T-cell (primary cell): ENCODE measurements at regions not wholly inside any gene's neighbourhood (a gene's known extent, or its start where the extent isn't known, plus 50 kb on each side); places are given as distances from the start of the nearest gene placed in this dataset.

Experiments used
- ATAC-seq, 4 experiments: fragments of 200-7000 bp in 3 of 4; fragments of 150-1000 bp in 1 of 4; cut with Tn5 transposase; replicated peaks in 1 of 4; 1 replicate in 3 of 4; 2 replicates in 1 of 4; pipeline ENCODE4 v1.10.0; 2021; ENCODE audit warnings: moderate library complexity in 3 of 4, mild to moderate bottlenecking in 2 of 4, moderate number of reproducible peaks in 1 of 4
- CTCF ChIA-PET, 2 donors: fragments of 300-600 bp; sonication (Branson Sonifier 250); formaldehyde crosslinking; loops; one replicate each; lab custom pipeline; 2022; ENCODE audit warnings: antibody characterized with exemption in 2 of 2; lab: Charles Lee
- POLR2A ChIA-PET, 2 donors: fragments of 300-600 bp; sonication (Branson Sonifier 250); formaldehyde crosslinking; loops; one replicate each; lab custom pipeline; 2022; ENCODE audit warnings: antibody characterized with exemption in 2 of 2; lab: Charles Lee
- DNase-seq, 35 experiments: peaks; one replicate each; pipeline versions ENCODE4 v3.0.0 to v3.0.0-alpha.2; 2013 to 2023
- H3K27ac ChIP-seq: one replicate; pipeline ENCODE4 v1.5.1; 2013; ENCODE audit warnings: low read length
- H3K27me3 ChIP-seq, 2 experiments: replicated peaks in 1 of 2; 1 replicate in 1 of 2; 2 replicates in 1 of 2; pipeline versions ENCODE4 v1.6.1 to v1.7.0; 2013; ENCODE audit warnings: low read length in 1 of 2, mixed read lengths in 1 of 2; ENCODE audit not compliant: control insufficient read depth in 2 of 2, insufficient read depth in 2 of 2; ENCODE audit errors: extremely low read depth in 1 of 2
- H3K36me3 ChIP-seq, 2 donors: 1 replicate in 1 of 2; 2 replicates in 1 of 2; pipeline versions ENCODE4 v1.6.1 to v1.7.0; 2013; ENCODE audit warnings: low read length in 1 of 2; ENCODE audit not compliant: control insufficient read depth in 2 of 2, insufficient read depth in 1 of 2; ENCODE audit errors: extremely low read depth in 1 of 2
- H3K4me1 ChIP-seq, 2 experiments: 1 replicate in 1 of 2; 2 replicates in 1 of 2; pipeline versions ENCODE4 v1.6.1 to v1.7.0; 2013; ENCODE audit warnings: low read length in 2 of 2, mixed read lengths in 1 of 2; ENCODE audit not compliant: insufficient read depth in 2 of 2, control insufficient read depth in 1 of 2; ENCODE audit errors: extremely low read depth in 1 of 2
- H3K4me3 ChIP-seq, 2 donors: 1 replicate in 1 of 2; 2 replicates in 1 of 2; pipeline versions ENCODE4 v1.5.1 to v1.7.0; 2013; ENCODE audit warnings: mild to moderate bottlenecking in 2 of 2, low read length in 1 of 2, moderate library complexity in 1 of 2; ENCODE audit not compliant: control insufficient read depth in 1 of 2; ENCODE audit errors: extremely low read depth in 1 of 2
- H3K9me3 ChIP-seq: 2 replicates; pipeline ENCODE4 v1.7.0; 2013
- H3K27ac Mint-ChIP-seq, 2 donors: one replicate each; pipeline ENCODE4 v1.8.0; 2020 to 2021; ENCODE audit warnings: mild to moderate bottlenecking in 2 of 2, mixed read lengths in 2 of 2
- H3K27me3 Mint-ChIP-seq, 2 donors: one replicate each; pipeline ENCODE4 v1.8.0; 2021 to 2022; ENCODE audit warnings: mixed read lengths in 2 of 2
- H3K36me3 Mint-ChIP-seq: one replicate; pipeline ENCODE4 v1.8.0; 2021; ENCODE audit warnings: mixed read lengths
- H3K4me1 Mint-ChIP-seq, 3 donors: one replicate each; pipeline ENCODE4 v1.8.0; 2020 to 2022; ENCODE audit warnings: mixed read lengths in 3 of 3, mild to moderate bottlenecking in 1 of 3
- H3K4me3 Mint-ChIP-seq, 3 donors: one replicate each; pipeline ENCODE4 v1.8.0; 2020 to 2022; ENCODE audit warnings: mild to moderate bottlenecking in 3 of 3, mixed read lengths in 3 of 3, moderate library complexity in 3 of 3
- H3K9me3 Mint-ChIP-seq, 3 donors: one replicate each; pipeline ENCODE4 v1.8.0; 2020 to 2022; ENCODE audit warnings: mixed read lengths in 3 of 3
- WGBS: methylation state at CpG from one replicate; pipeline ENCODE4 v1.1.5; 2013; ENCODE audit warnings: missing lambda C conversion rate; ENCODE audit not compliant: insufficient coverage; 5-methylcytosine and 5-hydroxymethylcytosine counted together

- Mint-ChIP-seq H3K4me1 (peaks cover 4 to 5% (median 4%) of the 10 kb centered on the region in 3 donors), H3K9me3 (no peaks in the 10 kb centered on the region), H3K36me3 (no peaks in the 10 kb centered on the region), H3K4me3 (no peak overlapping the region), H3K27ac (no peak overlapping the region), H3K27me3 (peaks cover 0 to 6% of the 10 kb centered on the region in 2 donors)
- ATAC-seq: no peak
- peaks cover 0 to 3% of the 10 kb centered on the region in 2 experiments for H3K27me3 ChIP-seq
- no peaks in the 10 kb centered on the region for H3K9me3 ChIP-seq
- peaks cover 0 to 7% of the 10 kb centered on the region in 2 experiments for H3K4me1 ChIP-seq
- no peak overlapping the region for H3K27ac ChIP-seq
- H3K4me3 ChIP-seq: no peak overlapping the region
- no peaks in the 10 kb centered on the region for H3K36me3 ChIP-seq
- WGBS: 93% methylated on average over 3 of the region's 7 CpGs
- POLR2A ChIA-PET: no interaction called here
- no peak for DNase-seq
- CTCF ChIA-PET: no interaction called here
These were observed 555.2 kb downstream of the OMA1 start for GRCh38 chr1:57991289-57991688.

DNA sequence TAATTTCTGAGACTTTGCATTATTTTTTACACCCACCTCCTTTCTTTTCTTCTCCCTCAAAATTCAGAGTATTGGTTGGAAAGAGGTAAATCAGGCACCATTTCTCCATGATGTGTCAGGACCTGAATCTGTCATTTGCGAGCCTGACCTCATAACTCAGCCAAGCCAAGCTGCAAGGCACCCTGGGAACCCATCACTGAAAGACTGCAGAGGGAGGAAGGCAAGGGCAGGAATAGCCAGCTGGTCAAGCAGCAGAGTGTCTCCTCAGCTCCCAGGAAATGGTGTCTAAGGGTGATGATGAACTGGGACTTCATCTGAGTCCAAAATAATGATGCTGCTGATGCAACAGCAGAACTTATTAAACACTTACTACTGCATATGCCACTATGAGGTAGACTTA, 556.6 kb downstream of the OMA1 start:
- peaks cover 0 to 14% of the 10 kb centered on the region in 2 experiments for H3K4me1 ChIP-seq
- no peak overlapping the region for H3K4me3 Mint-ChIP-seq
- H3K4me1 Mint-ChIP-seq: peaks cover 6 to 13% (median 8%) of the 10 kb centered on the region in 3 donors
- H3K9me3 ChIP-seq: no peaks in the 10 kb centered on the region
- peaks cover 0 to 4% of the 10 kb centered on the region in 2 donors for H3K27me3 Mint-ChIP-seq
- no peak overlapping the region for H3K27ac Mint-ChIP-seq
- no peak overlapping the region for H3K27ac ChIP-seq
- ATAC-seq (no peak), DNase-seq (no peak)
- POLR2A ChIA-PET: no interaction called here
- H3K27me3 ChIP-seq: peaks cover 0 to 3% of the 10 kb centered on the region in 2 experiments
- WGBS: 100% methylated on average over 1 of the region's 1 CpG
- H3K36me3 ChIP-seq: no peaks in the 10 kb centered on the region
- H3K4me3 ChIP-seq: no peak overlapping the region
- H3K36me3 Mint-ChIP-seq: no peaks in the 10 kb centered on the region
- CTCF ChIA-PET: no interaction called here
- H3K9me3 Mint-ChIP-seq: no peaks in the 10 kb centered on the region

DNA sequence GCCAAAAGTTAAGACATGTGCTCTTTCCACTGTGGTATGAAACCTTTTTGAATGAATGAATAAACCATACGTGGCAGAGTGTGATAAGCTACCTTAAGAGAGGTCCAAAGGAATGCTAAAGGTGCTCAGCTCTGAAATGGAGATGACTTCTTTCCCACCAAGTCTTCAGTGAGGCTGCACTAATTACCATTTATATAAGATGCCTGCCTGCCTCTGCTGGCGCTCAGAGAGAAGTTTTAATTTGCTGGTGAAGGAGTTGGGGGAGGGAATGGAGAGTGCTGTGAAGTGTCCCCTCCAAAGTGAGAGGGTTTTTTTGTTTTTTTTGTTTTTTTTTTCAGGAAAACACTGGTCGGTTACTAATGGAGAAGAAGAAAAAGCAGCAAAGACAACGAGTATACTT, 559.0 kb downstream of the OMA1 start:
- Histone ChIP-seq H3K4me1 (peaks cover 0 to 14% of the 10 kb centered on the region in 2 experiments), H3K9me3 (no peaks in the 10 kb centered on the region), H3K4me3 (no peak overlapping the region), H3K27ac (no peak overlapping the region), H3K36me3 (no peaks in the 10 kb centered on the region), H3K27me3 (peaks cover 0 to 3% of the 10 kb centered on the region in 2 experiments)
- POLR2A ChIA-PET: no interaction called here
- ATAC-seq (no peak), DNase-seq (no peak)
- Mint-ChIP-seq H3K4me3 (no peak overlapping the region), H3K4me1 (peaks cover 6 to 13% (median 8%) of the 10 kb centered on the region in 3 donors), H3K9me3 (peaks cover 0 to 4% (median 0%) of the 10 kb centered on the region in 3 donors), H3K27ac (no peak overlapping the region), H3K36me3 (no peaks in the 10 kb centered on the region), H3K27me3 (peaks cover 2 to 10% of the 10 kb centered on the region in 2 donors)
- 77% methylated on average over 2 of the region's 4 CpGs for WGBS
- CTCF ChIA-PET: no interaction called here

DNA sequence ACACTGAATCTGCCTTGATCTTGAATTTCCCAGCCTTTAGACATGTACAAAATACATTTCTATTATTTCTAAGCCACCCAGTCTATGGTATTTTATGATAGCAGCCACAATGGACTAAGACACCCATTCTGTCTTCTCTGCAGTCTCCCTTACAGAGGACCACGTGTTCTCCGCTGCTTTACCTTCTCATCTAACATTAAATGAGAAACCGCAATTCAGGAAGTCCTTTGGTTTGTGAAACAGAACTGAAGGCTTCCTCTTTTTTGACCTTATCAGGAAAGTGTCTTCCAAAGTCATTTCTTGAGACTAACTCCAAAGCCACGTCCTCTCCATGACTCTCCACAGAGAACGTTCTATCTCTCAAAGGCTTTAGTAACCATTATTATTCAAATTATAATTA, 560.1 kb downstream of the OMA1 start:
- no peaks in the 10 kb centered on the region for H3K9me3 ChIP-seq
- H3K4me3 Mint-ChIP-seq: no peak overlapping the region
- CTCF ChIA-PET: no interaction called here
- 12% methylated on average over 4 of the region's 5 CpGs for WGBS
- H3K36me3 Mint-ChIP-seq: no peaks in the 10 kb centered on the region
- DNase-seq (no peak), ATAC-seq (no peak)
- H3K4me1 ChIP-seq: peaks cover 0 to 14% of the 10 kb centered on the region in 2 experiments
- no peak overlapping the region for H3K27ac Mint-ChIP-seq
- peaks cover 0 to 4% (median 0%) of the 10 kb centered on the region in 3 donors for H3K9me3 Mint-ChIP-seq
- POLR2A ChIA-PET: no interaction called here
- no peak overlapping the region for H3K4me3 ChIP-seq
- peaks cover 2 to 11% of the 10 kb centered on the region in 2 donors for H3K27me3 Mint-ChIP-seq
- H3K27me3 ChIP-seq: peaks cover 0 to 4% of the 10 kb centered on the region in 2 experiments
- H3K4me1 Mint-ChIP-seq: peaks cover 6 to 13% (median 8%) of the 10 kb centered on the region in 3 donors
- no peak overlapping the region for H3K27ac ChIP-seq
- no peaks in the 10 kb centered on the region for H3K36me3 ChIP-seq

DNA sequence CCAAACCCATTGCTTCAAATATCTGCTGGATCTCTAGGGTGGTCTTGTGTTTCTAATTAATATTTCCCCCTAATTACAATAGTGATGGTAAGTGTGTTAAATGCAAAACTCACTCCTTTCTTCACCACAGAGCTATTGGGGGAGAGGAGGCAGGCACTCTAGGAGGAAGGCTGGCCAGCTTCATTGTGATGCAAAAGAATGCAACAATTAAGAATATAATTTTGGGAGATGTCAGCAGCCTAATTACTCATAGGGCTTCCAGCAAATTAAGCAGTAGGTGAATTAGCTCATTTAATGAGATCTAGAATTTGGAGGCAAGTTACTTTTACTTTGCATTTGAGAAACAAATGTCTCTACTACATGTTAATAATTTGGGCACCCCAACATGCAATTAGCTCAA, 560.4 kb upstream of the DAB1 start:
- Histone ChIP-seq H3K9me3 (no peaks in the 10 kb centered on the region), H3K4me1 (peaks cover 0 to 14% of the 10 kb centered on the region in 2 experiments), H3K36me3 (no peaks in the 10 kb centered on the region), H3K27me3 (peaks cover 0 to 4% of the 10 kb centered on the region in 2 experiments), H3K27ac (no peak overlapping the region), H3K4me3 (no peak overlapping the region)
- Mint-ChIP-seq H3K9me3 (peaks cover 0 to 8% (median 6%) of the 10 kb centered on the region in 3 donors), H3K4me1 (peaks cover 6 to 13% (median 8%) of the 10 kb centered on the region in 3 donors), H3K27me3 (peaks cover 2 to 18% of the 10 kb centered on the region in 2 donors), H3K27ac (no peak overlapping the region), H3K36me3 (no peaks in the 10 kb centered on the region), H3K4me3 (no peak overlapping the region)
- DNase-seq: no peak
- POLR2A ChIA-PET: no interaction called here
- CTCF ChIA-PET: no interaction called here
- ATAC-seq: no peak

DNA sequence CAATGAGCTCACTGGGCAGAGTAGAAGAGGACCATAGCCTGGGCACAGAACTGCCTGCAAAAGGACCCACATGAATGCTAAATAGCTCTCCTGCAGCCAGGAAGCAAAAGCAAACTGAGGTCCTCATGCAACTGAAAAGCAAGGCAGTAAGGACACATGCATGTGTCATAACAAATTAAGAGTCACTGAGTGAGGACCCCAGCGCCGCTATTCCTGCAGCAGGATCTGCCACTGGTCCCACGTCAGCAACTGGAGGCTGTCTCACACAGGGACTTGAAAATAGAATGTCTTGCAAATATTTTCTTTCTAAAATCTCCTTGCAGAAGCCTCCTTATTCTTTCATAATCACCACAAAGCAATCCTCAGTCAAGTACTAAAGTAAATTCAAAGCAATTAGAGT, 559.6 kb upstream of the DAB1 start:
- H3K36me3 Mint-ChIP-seq: no peaks in the 10 kb centered on the region

GRCh38 chr1:57982852-57983251, 559.0 kb upstream of the DAB1 start:
- H3K27ac Mint-ChIP-seq: no peak overlapping the region

More for the DNA sequence above, 559.6 kb upstream of the DAB1 start:
- no peak for ATAC-seq
- ChIA-PET POLR2A (no interaction called here), CTCF (no interaction called here)
- Histone ChIP-seq H3K9me3 (no peaks in the 10 kb centered on the region), H3K36me3 (no peaks in the 10 kb centered on the region), H3K27me3 (peaks cover 0 to 4% of the 10 kb centered on the region in 2 experiments), H3K4me3 (no peak overlapping the region), H3K4me1 (peaks cover 0 to 14% of the 10 kb centered on the region in 2 experiments), H3K27ac (no peak overlapping the region)
- H3K27me3 Mint-ChIP-seq: peaks cover 2 to 21% of the 10 kb centered on the region in 2 donors
- H3K4me1 Mint-ChIP-seq: peaks cover 6 to 13% (median 8%) of the 10 kb centered on the region in 3 donors
- WGBS: 92% methylated on average over 3 of the region's 3 CpGs
- no peak overlapping the region for H3K4me3 Mint-ChIP-seq
- peaks cover 0 to 8% (median 6%) of the 10 kb centered on the region in 3 donors for H3K9me3 Mint-ChIP-seq
- H3K27ac Mint-ChIP-seq: no peak overlapping the region
- no peak for DNase-seq

More at GRCh38 chr1:57982852-57983251, 559.0 kb upstream of the DAB1 start:
- Mint-ChIP-seq H3K4me1 (peaks cover 6 to 13% (median 8%) of the 10 kb centered on the region in 3 donors), H3K27me3 (peaks cover 2 to 21% of the 10 kb centered on the region in 2 donors), H3K9me3 (peaks cover 0 to 8% (median 6%) of the 10 kb centered on the region in 3 donors), H3K4me3 (no peak overlapping the region), H3K36me3 (no peaks in the 10 kb centered on the region)
- no peak for DNase-seq
- POLR2A ChIA-PET: no interaction called here
- CTCF ChIA-PET: no interaction called here
- Histone ChIP-seq H3K27ac (no peak overlapping the region), H3K27me3 (peaks cover 0 to 4% of the 10 kb centered on the region in 2 experiments), H3K9me3 (no peaks in the 10 kb centered on the region), H3K4me3 (no peak overlapping the region), H3K4me1 (peaks cover 0 to 14% of the 10 kb centered on the region in 2 experiments), H3K36me3 (no peaks in the 10 kb centered on the region)
- no peak for ATAC-seq
- WGBS: 100% methylated on average over 2 of the region's 4 CpGs
